LNCaP clone FGC (cell line): ENCODE measurements at regions not wholly inside any gene's neighbourhood (a gene's known extent, or its start where the extent isn't known, plus 50 kb on each side); places are given as distances from the start of the nearest gene placed in this dataset.
A peak's percentile ranks its signal among the peaks of the same experiment; 100 is the strongest.

ENCODE experiments used
- DNase-seq: peaks from one replicate; pipeline ENCODE4 v3.0.0-alpha.2; 2011; ENCODE audit warnings: low read depth
- H3K4me3 ChIP-seq: 2 replicates; pipeline ENCODE4 v1.5.1; 2011; ENCODE audit warnings: mild to moderate bottlenecking, low read depth, low read length, control low read depth
- TF ChIP-seq, protein P1 (sequence below): IDR thresholded peaks from 2 replicates; pipeline ENCODE4 v1.5.1; 2012; ENCODE audit warnings: mild to moderate bottlenecking; ENCODE audit not compliant: control insufficient read depth, insufficient read depth; ENCODE audit errors: extremely low read depth

DNA sequence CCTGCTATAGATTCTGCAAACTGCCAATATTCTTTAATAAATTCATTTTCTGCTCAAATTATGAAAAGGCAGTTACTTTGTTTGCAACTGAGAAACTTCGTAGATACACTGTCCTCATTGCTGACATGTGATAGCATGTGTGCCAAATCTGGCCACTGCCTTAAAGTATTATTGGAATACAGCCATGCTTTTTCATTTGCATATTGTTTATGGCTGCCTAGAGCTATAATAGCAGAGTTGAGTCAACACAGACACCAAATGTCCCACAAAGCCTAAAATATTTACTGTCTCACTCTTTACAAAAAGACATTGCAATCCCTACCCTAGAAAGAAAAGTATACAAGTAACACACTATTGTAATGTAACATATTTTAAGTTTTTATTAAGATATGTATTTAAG is 647.4 kb downstream of the XPNPEP1 start:
- peak; percentile 13 for DNase-seq
- TF ChIP-seq, protein P1, sequence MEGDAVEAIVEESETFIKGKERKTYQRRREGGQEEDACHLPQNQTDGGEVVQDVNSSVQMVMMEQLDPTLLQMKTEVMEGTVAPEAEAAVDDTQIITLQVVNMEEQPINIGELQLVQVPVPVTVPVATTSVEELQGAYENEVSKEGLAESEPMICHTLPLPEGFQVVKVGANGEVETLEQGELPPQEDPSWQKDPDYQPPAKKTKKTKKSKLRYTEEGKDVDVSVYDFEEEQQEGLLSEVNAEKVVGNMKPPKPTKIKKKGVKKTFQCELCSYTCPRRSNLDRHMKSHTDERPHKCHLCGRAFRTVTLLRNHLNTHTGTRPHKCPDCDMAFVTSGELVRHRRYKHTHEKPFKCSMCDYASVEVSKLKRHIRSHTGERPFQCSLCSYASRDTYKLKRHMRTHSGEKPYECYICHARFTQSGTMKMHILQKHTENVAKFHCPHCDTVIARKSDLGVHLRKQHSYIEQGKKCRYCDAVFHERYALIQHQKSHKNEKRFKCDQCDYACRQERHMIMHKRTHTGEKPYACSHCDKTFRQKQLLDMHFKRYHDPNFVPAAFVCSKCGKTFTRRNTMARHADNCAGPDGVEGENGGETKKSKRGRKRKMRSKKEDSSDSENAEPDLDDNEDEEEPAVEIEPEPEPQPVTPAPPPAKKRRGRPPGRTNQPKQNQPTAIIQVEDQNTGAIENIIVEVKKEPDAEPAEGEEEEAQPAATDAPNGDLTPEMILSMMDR = no peak
- no peak overlapping the region for H3K4me3 ChIP-seq

DNA sequence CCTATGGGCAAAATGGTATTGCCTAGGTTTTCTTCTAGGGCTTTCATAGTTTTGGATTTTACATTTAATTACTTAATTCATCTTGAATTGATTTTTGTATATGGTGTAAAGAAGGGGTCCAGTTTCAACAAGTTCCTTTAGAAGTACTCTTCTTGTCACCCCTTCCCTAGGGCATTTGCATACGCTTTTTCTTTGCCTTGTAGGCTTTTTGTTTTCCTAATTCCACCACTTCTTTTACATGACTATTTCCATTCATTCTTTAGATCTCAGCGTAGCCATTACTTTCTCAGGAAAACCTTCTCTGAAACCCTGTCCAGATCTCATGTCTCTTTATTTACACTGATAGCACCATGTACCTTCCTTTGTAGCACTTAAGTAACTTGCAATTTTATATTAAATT is 648.6 kb downstream of the XPNPEP1 start:
- H3K4me3 ChIP-seq = no peak overlapping the region
- TF ChIP-seq, protein P1 = no peak
- no peak for DNase-seq

DNA sequence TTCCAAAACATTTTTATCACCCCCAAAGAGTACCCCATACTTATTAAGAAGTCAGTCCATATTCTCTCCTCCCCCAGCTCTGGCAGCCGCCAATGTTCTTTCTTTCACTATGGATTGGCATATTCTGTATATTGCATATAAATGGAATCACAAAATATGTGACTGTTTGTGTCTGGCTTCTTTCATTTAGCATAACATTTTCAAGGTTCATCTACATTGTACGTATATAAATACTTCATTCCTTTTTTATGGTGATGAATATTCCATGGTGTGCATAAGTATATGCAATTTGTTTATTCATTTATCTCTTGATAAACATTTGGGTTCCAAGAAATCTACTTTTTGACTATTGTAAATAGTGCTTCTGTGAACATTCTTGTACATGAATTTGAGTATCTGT is 653.1 kb downstream of the XPNPEP1 start:
- TF ChIP-seq, protein P1 = no peak
- DNase-seq = no peak
- H3K4me3 ChIP-seq = no peak overlapping the region

DNA sequence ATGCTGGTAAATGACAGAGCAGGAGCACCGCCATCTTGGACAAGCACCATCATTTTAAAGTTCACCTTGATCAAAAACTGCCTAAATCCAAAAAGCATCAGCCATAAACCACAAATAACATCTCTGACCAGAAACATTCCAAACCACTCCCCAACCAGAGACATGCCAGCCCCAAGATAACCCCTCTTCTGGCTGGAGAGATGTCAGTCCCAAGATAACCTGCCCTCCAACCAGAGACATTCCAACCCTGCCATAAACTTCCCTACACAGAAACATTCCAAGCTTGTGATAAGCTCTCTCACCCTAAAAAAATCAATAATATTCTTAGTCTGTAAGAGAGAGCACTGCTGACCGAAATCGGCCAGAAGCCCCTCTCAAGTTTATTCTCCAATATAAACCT is 659.3 kb downstream of the XPNPEP1 start:
- TF ChIP-seq, protein P1 = no peak
- no peak for DNase-seq
- no peak overlapping the region for H3K4me3 ChIP-seq

DNA sequence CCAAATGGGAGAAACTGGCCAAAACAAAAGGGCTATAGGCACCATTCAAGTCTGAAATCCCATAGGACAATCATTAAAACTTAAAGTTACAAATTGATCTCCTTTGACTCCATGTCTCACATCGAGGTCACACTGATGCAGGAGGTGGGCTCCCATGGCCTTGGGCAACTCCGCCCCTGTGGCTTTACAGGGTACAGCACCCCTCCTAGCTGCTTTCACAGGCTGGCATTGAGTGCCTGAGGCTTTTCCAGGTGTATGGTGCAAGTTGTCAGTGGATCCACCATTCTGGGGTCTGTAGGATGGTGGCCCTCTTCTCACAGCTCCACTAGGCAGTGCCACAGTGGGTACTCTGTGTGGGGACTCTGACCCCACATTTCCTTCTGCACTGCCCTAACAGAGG is 662.1 kb downstream of the XPNPEP1 start:
- DNase-seq = no peak
- H3K4me3 ChIP-seq = no peak overlapping the region
- TF ChIP-seq, protein P1 = no peak

DNA sequence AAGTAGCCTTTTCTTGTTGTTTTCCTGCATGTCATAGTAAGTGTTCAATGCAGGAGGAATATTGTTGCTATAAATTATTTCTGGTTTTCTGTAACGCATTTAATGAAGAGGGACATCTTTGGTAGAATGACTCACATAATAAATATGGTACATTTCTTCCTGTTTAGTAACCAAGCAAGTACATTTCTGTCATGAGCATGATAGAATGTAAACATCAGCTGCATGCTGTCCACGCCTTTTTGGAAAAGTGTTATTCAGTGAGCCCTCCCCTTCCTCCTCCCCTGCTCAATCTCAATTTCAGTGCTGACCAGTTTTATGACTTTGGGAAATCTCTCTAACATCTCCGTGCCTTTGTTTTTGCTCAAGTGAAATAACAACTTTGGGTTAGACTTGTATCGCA is 664.0 kb downstream of the XPNPEP1 start:
- no peak overlapping the region for H3K4me3 ChIP-seq
- TF ChIP-seq, protein P1 = no peak
- DNase-seq = no peak

DNA sequence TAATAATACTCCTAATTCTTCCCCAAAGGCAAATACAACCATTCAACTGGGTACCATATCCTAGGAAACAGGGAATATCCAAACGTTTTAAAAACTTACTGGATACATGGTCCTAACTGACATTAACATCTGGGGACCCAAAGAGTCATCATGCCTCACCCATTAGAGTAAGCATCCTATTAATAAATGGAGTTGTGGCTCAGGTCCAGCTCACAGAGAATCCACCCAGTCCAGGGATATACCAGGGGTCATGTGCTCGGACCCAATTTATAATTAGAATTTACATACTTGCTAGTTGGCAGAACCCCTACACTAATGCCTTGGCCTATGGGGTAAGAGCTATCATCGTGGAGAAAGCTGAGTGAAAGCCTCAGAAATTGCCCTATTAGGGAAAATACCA is 670.0 kb downstream of the XPNPEP1 start:
- TF ChIP-seq, protein P1 = no peak
- no peak for DNase-seq
- H3K4me3 ChIP-seq = no peak overlapping the region
